Muscle layer of colon (tissue), 2 donors: ENCODE measurements at regions not wholly inside any gene's neighbourhood (a gene's known extent, or its start where the extent isn't known, plus 50 kb on each side); places are given as distances from the start of the nearest gene placed in this dataset.

Experiments
- H3K27ac ChIP-seq: one replicate; pipeline ENCODE4 v1.7.0; 2013; ENCODE audit warnings: low read depth, mild to moderate bottlenecking, low read length, moderate library complexity
- H3K27me3 ChIP-seq, 2 donors: one replicate each; pipeline ENCODE4 v1.7.0; 2013; ENCODE audit warnings: low read length in 2 of 2, mild to moderate bottlenecking in 2 of 2; ENCODE audit not compliant: insufficient read depth in 2 of 2, control insufficient read depth in 1 of 2
- H3K36me3 ChIP-seq: one replicate; pipeline ENCODE4 v1.7.0; 2013; ENCODE audit warnings: mild to moderate bottlenecking, low read length; ENCODE audit not compliant: insufficient read depth
- H3K4me1 ChIP-seq: one replicate; pipeline ENCODE4 v1.7.0; 2013; ENCODE audit warnings: mild to moderate bottlenecking, low read length; ENCODE audit not compliant: insufficient read depth
- H3K4me3 ChIP-seq, 2 donors: one replicate each; pipeline ENCODE4 v1.7.0; 2013; ENCODE audit warnings: low read length in 2 of 2, low read depth in 1 of 2, mild to moderate bottlenecking in 1 of 2, moderate library complexity in 1 of 2
- H3K9ac ChIP-seq: one replicate; pipeline ENCODE4 v1.7.0; 2013; ENCODE audit warnings: low read length
- H3K9me3 ChIP-seq: one replicate; pipeline ENCODE4 v1.7.0; 2013; ENCODE audit warnings: mild to moderate bottlenecking, low read length
- donor health status: abdominal sarcoma.
- donor health status: Adenocarcinoma of cecum.

DNA sequence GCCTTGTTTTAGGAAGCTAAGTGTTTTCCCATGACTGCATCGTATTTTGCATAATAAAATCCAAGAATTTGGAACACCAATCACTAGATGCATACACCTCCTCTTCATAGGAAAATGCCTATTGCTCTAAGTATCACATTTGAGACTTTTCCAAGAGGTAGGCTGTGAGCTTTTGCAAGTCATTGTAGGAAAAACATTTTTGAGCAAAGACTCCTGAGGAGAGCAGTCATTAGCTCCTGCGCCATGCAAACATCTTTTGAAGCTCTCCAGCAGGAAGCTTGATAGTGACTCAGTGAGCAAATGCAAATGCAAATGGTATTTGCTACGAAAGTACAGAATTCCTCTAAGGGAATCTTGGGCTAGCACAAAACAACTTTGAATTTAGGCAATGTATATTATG is 750.4 kb downstream of the QKI start:
- no peaks in the 10 kb centered on the region for H3K27me3 ChIP-seq
- H3K27ac ChIP-seq = no peak overlapping the region
- no peak overlapping the region for H3K4me3 ChIP-seq
- H3K4me1 ChIP-seq = no peaks in the 10 kb centered on the region
- H3K9me3 ChIP-seq = no peaks in the 10 kb centered on the region
- no peaks in the 10 kb centered on the region for H3K36me3 ChIP-seq
- H3K9ac ChIP-seq = no peak overlapping the region

DNA sequence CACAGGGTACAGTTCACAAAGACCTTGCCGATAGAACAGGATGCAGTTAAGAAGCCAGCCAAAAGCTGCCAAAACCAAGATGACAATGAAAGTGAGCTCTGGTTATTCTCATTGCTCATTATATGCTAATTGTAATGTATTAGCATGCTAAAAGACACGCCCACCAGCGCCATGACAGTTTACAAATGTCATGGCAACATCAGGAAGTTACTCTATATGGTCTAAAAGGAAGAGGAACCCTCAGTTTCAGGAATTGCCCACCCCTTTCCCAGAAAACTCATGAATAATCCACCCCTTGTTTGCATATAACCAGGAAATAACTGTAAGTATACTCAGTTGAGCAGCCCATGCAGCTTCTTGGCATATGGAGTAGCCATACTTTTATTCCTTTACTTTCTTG is 748.7 kb downstream of the QKI start:
- no peaks in the 10 kb centered on the region for H3K9me3 ChIP-seq
- H3K27me3 ChIP-seq = no peaks in the 10 kb centered on the region
- H3K4me1 ChIP-seq = no peaks in the 10 kb centered on the region
- H3K27ac ChIP-seq = no peak overlapping the region
- H3K9ac ChIP-seq = no peak overlapping the region
- H3K4me3 ChIP-seq = no peak overlapping the region
- H3K36me3 ChIP-seq = no peaks in the 10 kb centered on the region

DNA sequence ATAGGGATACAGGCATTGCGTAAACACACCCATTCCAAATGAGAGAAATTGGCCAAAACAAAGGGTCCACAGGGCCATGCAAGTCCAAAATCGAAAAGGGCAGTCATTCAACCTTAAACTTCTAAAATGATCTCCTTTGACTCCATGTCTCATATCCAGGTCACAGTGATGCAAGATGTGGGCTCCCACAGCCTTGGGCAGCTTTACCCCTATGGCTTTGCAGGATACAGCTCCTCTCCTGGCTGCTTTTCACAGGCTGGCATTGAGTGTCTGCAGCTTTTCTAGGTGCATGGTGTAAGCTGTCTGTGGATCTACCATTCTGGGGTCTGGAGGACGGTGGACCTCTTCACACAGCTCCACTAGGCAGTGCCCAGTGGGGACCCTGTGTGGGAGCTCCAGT is 744.5 kb downstream of the QKI start:
- Histone ChIP-seq H3K9me3 (no peaks in the 10 kb centered on the region), H3K36me3 (no peaks in the 10 kb centered on the region), H3K4me1 (no peaks in the 10 kb centered on the region), H3K4me3 (no peak overlapping the region), H3K27ac (no peak overlapping the region), H3K9ac (no peak overlapping the region), H3K27me3 (no peaks in the 10 kb centered on the region)

GRCh38 chr6:164154588-164154987 is 740.1 kb downstream of the QKI start:
- Histone ChIP-seq H3K9ac (no peak overlapping the region), H3K36me3 (no peaks in the 10 kb centered on the region), H3K4me1 (no peaks in the 10 kb centered on the region), H3K27me3 (no peaks in the 10 kb centered on the region), H3K4me3 (no peak overlapping the region), H3K27ac (no peak overlapping the region), H3K9me3 (no peaks in the 10 kb centered on the region)

DNA sequence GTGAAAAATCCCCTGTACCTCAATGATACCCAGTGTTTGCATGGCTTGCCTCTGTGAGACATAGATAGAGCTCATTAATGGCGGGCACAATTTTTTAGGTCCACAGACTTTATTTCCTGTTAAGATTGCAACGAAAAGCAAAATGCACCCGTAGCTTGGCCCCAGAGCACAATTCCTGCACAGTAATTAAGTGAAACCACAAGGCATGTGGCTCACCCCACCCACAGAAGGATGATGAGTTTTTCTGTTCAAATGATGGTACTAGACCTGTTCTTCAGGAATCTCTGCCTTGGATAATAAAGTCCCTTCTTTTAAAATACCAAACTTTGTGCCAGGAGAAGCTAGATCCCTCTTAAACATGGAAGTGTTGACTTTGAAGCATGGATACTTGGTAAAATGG is 738.1 kb downstream of the QKI start:
- Histone ChIP-seq H3K36me3 (no peaks in the 10 kb centered on the region), H3K9me3 (no peaks in the 10 kb centered on the region), H3K4me1 (no peaks in the 10 kb centered on the region), H3K4me3 (no peak overlapping the region), H3K9ac (no peak overlapping the region), H3K27ac (no peak overlapping the region), H3K27me3 (no peaks in the 10 kb centered on the region)

GRCh38 chr6:164151161-164152120 is 736.9 kb downstream of the QKI start:
- Histone ChIP-seq H3K4me3 (peak overlapping the region in 1 of 2 donors; percentile 19), H3K9ac (no peak overlapping the region), H3K27me3 (no peaks in the 10 kb centered on the region), H3K9me3 (no peaks in the 10 kb centered on the region), H3K27ac (no peak overlapping the region), H3K4me1 (no peaks in the 10 kb centered on the region), H3K36me3 (no peaks in the 10 kb centered on the region)

GRCh38 chr6:164150232-164150631 is 735.7 kb downstream of the QKI start:
- Histone ChIP-seq H3K4me3 (no peak overlapping the region), H3K27me3 (no peaks in the 10 kb centered on the region), H3K36me3 (no peaks in the 10 kb centered on the region), H3K4me1 (no peaks in the 10 kb centered on the region), H3K9me3 (no peaks in the 10 kb centered on the region), H3K9ac (no peak overlapping the region), H3K27ac (no peak overlapping the region)

DNA sequence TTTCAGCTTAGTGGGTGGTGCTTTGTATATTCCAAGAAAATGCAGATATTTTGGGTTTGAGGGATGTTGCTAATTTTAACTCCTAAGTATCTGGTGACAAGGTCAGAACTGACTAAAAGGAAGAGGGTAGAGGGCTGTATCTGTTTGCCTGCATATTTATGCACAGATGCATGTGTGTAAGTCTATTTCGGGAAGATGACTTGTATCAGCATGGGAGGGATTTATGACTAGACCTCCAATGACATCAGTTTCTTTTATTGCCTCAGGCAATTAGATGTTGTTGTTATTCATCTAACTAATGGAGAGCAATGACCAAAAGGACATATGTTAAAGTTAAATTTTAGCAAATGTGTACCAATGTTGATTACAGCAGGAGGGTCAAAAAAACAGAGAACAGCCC is 734.3 kb downstream of the QKI start:
- H3K4me3 ChIP-seq = no peak overlapping the region
- no peaks in the 10 kb centered on the region for H3K36me3 ChIP-seq
- H3K4me1 ChIP-seq = no peaks in the 10 kb centered on the region
- no peak overlapping the region for H3K27ac ChIP-seq
- H3K9ac ChIP-seq = no peak overlapping the region
- no peaks in the 10 kb centered on the region for H3K9me3 ChIP-seq
- H3K27me3 ChIP-seq = no peaks in the 10 kb centered on the region

DNA sequence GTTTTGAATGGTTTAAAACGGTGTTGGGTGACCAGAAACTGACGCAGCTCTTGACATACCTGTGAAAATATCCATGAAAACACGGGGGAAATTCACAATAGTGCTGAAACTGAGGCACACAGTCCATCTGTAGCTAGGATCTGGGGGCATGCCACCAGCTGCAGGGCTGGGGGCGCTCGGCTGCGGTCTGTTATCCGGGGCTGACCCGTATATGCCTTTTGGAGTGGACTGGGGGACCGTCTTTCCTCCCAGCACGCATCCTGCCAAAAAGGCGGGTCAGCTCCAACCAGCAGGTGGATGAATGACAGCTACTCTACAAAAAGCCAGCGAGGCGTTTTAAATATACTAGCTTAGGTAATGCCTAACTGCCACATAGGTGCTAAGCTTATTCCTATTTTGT is 729.8 kb downstream of the QKI start:
- H3K9me3 ChIP-seq = no peaks in the 10 kb centered on the region
- no peaks in the 10 kb centered on the region for H3K27me3 ChIP-seq
- H3K4me1 ChIP-seq = no peaks in the 10 kb centered on the region
- no peaks in the 10 kb centered on the region for H3K36me3 ChIP-seq
- H3K9ac ChIP-seq = no peak overlapping the region
- no peak overlapping the region for H3K4me3 ChIP-seq
- H3K27ac ChIP-seq = no peak overlapping the region

- no peaks in the 10 kb centered on the region for H3K4me1 ChIP-seq
- H3K9me3 ChIP-seq = no peaks in the 10 kb centered on the region
- H3K9ac ChIP-seq = no peak overlapping the region
- H3K27ac ChIP-seq = no peak overlapping the region
- H3K27me3 ChIP-seq = no peaks in the 10 kb centered on the region
- H3K4me3 ChIP-seq = no peak overlapping the region
- no peaks in the 10 kb centered on the region for H3K36me3 ChIP-seq
Observed at GRCh38 chr6:164142322-164142721, 727.8 kb downstream of the QKI start.

DNA sequence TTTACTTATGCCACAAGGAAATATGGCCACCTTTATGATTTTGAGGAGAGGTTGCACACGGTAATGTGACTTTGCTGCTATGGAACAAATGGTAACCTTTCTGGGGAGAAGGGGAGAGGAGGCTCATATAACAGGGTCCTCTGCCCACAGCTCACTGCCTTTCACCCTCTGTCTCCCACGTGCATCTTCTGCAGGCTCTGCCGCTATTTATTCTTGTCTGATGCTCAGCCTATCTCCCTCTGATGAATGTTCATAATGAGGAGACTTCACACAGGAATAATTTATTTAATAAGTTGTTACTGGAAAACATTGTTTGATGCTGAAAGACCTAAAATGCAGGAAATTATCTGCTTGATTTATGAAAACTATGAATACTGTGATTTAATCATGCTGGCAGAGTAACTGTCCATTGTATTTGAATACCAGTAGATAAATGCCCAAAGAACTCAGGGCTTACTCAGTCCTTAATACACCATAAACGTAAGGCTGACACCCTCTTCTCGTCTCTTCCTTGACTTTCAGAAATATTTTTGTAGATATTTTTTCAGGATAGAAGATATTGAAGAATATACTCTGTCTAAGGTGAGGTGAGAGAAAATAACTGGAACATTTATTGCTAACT is 721.1 kb downstream of the QKI start:
- H3K4me3 ChIP-seq = no peak overlapping the region
- H3K27me3 ChIP-seq = no peaks in the 10 kb centered on the region
- no peaks in the 10 kb centered on the region for H3K36me3 ChIP-seq
- no peak overlapping the region for H3K9ac ChIP-seq
- no peak overlapping the region for H3K27ac ChIP-seq
- no peaks in the 10 kb centered on the region for H3K9me3 ChIP-seq
- no peaks in the 10 kb centered on the region for H3K4me1 ChIP-seq

- no peak overlapping the region for H3K9ac ChIP-seq
- H3K4me1 ChIP-seq = no peaks in the 10 kb centered on the region
- H3K27me3 ChIP-seq = no peaks in the 10 kb centered on the region
- H3K27ac ChIP-seq = no peak overlapping the region
- H3K36me3 ChIP-seq = no peaks in the 10 kb centered on the region
- no peak overlapping the region for H3K4me3 ChIP-seq
- H3K9me3 ChIP-seq = no peaks in the 10 kb centered on the region
Observed at GRCh38 chr6:164133095-164133494, 718.6 kb downstream of the QKI start.
